A673 (cell line): ENCODE measurements at regions not wholly inside any gene's neighbourhood (a gene's known extent, or its start where the extent isn't known, plus 50 kb on each side); places are given as distances from the start of the nearest gene placed in this dataset.

ENCODE experiments used
- BruUV-seq: library from RNA; stranded (reverse); fragments of 400-500 nt; replicated peaks from 2 replicates; lab custom pipeline; 2021; lab: Mats Ljungman, UMichigan
- CTCF ChIA-PET: fragments of 300-600 bp; sonication (Branson Sonifier 250); formaldehyde crosslinking; loops from one replicate; lab custom pipeline; 2022; ENCODE audit warnings: antibody characterized with exemption; lab: Charles Lee
- POLR2A ChIA-PET: fragments of 300-600 bp; sonication (Branson Sonifier 250); formaldehyde crosslinking; loops from one replicate; lab custom pipeline; 2022; ENCODE audit warnings: antibody characterized with exemption; ENCODE audit not compliant: low non-redundant PET; lab: Charles Lee
- DNase-seq: peaks from one replicate; pipeline ENCODE4 v3.0.0-alpha.2; 2015; ENCODE audit warnings: low spot score
- H3K27ac ChIP-seq: fragments of 200-600 bp; sonication (generic); 2 replicates; pipeline ENCODE4 v1.5.1; 2016; ENCODE audit warnings: mixed run types, low read depth, mild to moderate bottlenecking, mixed read lengths, antibody characterized with exemption, low read length; ENCODE audit not compliant: poor library complexity, severe bottlenecking
- H3K27me3 ChIP-seq: fragments of 200-600 bp; sonication (generic); replicated peaks from 2 replicates; pipeline ENCODE4 v1.6.1; 2017; ENCODE audit warnings: mixed run types, low read depth, mild to moderate bottlenecking, mixed read lengths, antibody characterized with exemption, low read length; ENCODE audit not compliant: insufficient read depth, poor library complexity
- H3K36me3 ChIP-seq: fragments of 200-600 bp; sonication (generic); 2 replicates; pipeline ENCODE4 v1.6.1; 2016; ENCODE audit warnings: mixed run types, mild to moderate bottlenecking, mixed read lengths, antibody characterized with exemption, low read length; ENCODE audit not compliant: insufficient read depth, poor library complexity, severe bottlenecking
- H3K4me1 ChIP-seq: fragments of 200-600 bp; sonication (generic); 2 replicates; pipeline ENCODE4 v1.6.1; 2017; ENCODE audit warnings: mixed run types, mild to moderate bottlenecking, mixed read lengths, antibody characterized with exemption, low read length; ENCODE audit not compliant: insufficient read depth, poor library complexity, severe bottlenecking
- H3K4me3 ChIP-seq: fragments of 200-600 bp; sonication (generic); 2 replicates; pipeline ENCODE4 v1.5.1; 2016; ENCODE audit warnings: low read depth, mixed run types, mild to moderate bottlenecking, mixed read lengths, low read length; ENCODE audit not compliant: poor library complexity, severe bottlenecking
- H3K9me3 ChIP-seq: fragments of 200-600 bp; sonication (generic); 2 replicates; pipeline ENCODE4 v1.6.1; 2016; ENCODE audit warnings: mixed run types, low read depth, mild to moderate bottlenecking, mixed read lengths, antibody characterized with exemption, low read length; ENCODE audit not compliant: poor library complexity, severe bottlenecking
- EZH2 ChIP-seq: fragments of 200-600 bp; sonication (generic); IDR thresholded peaks from 2 replicates; pipeline ENCODE4 v1.6.1; 2017; ENCODE audit warnings: borderline replicate concordance, low read depth, mild to moderate bottlenecking, mixed read lengths, antibody characterized with exemption, low read length; ENCODE audit not compliant: poor library complexity, severe bottlenecking
- intact Hi-C: fragments of 100-400 bp; cut with micrococcal nuclease; formaldehyde crosslinking; loops from one replicate; pipeline ENCODE4 v1.10.0; 2022; ENCODE audit not compliant: unreplicated experiment
- TF ChIP-seq, protein P1 (sequence below): fragments of 300-800, 200-600 bp; sonication (generic); conservative IDR thresholded peaks from 2 replicates; pipeline ENCODE4 v1.5.1; 2017; ENCODE audit warnings: low read depth, mild to moderate bottlenecking, antibody characterized with exemption, low read length, moderate library complexity, mixed read lengths

DNA sequence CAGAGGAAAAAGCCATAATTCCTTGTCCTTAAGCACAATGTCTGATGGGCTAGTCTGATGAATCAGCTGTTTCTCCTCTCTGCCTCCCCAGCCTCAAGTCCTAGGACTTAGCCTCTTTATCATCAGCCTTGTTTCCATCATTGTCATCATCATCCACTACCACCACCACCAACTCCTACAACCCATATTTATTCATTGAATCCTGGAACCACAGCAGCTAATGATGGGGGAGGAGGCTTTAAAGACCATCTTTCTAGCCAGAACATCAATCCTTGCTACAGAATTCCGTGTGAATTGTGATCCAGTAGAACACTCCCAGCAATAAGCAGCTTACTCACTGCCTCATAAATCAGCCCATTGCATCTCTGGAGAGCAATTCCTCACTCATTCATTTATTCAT lies 97.6 kb upstream of the TMEM132E start:
- H3K9me3 ChIP-seq: no peaks in the 10 kb centered on the region
- ChIA-PET CTCF (no interaction called here), POLR2A (no interaction called here)
- H3K27me3 ChIP-seq: peaks cover 6% of the 10 kb centered on the region
- TF ChIP-seq EZH2: no peak
- TF ChIP-seq, protein P1, sequence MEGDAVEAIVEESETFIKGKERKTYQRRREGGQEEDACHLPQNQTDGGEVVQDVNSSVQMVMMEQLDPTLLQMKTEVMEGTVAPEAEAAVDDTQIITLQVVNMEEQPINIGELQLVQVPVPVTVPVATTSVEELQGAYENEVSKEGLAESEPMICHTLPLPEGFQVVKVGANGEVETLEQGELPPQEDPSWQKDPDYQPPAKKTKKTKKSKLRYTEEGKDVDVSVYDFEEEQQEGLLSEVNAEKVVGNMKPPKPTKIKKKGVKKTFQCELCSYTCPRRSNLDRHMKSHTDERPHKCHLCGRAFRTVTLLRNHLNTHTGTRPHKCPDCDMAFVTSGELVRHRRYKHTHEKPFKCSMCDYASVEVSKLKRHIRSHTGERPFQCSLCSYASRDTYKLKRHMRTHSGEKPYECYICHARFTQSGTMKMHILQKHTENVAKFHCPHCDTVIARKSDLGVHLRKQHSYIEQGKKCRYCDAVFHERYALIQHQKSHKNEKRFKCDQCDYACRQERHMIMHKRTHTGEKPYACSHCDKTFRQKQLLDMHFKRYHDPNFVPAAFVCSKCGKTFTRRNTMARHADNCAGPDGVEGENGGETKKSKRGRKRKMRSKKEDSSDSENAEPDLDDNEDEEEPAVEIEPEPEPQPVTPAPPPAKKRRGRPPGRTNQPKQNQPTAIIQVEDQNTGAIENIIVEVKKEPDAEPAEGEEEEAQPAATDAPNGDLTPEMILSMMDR: no peak
- H3K27ac ChIP-seq: no peak overlapping the region
- H3K36me3 ChIP-seq: no peaks in the 10 kb centered on the region
- no peak for DNase-seq
- intact Hi-C loops: no loop called here
- no peaks in the 10 kb centered on the region for H3K4me1 ChIP-seq
- no TSS peak for BruUV-seq
- H3K4me3 ChIP-seq: no peak overlapping the region

DNA sequence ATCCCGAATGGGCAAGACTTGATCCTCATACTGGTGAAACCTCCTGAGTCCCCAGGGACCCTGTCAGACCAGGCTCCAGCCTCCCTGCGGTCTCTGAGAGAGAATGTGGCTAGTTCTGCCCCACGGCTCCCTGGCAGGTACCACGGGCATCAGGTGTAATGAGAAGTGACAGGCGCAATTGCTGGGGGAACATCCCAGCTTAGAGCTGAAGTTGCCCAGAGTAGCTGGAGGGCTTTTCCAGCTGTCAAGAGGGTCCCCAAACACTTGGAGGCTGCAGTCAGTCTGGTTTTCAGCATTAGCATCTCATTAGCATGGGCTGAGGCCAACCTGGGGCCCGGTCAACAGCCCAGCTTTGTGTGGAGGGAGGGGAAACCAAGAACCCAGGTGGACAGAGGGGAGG lies 100.0 kb upstream of the TMEM132E start:
- CTCF ChIA-PET: no interaction called here
- intact Hi-C loops: no loop called here
- Histone ChIP-seq H3K4me3 (no peak overlapping the region), H3K36me3 (no peaks in the 10 kb centered on the region), H3K27ac (no peak overlapping the region), H3K9me3 (no peaks in the 10 kb centered on the region), H3K4me1 (no peaks in the 10 kb centered on the region), H3K27me3 (peaks cover 6% of the 10 kb centered on the region)
- DNase-seq: no peak
- BruUV-seq: no TSS peak
- POLR2A ChIA-PET: no interaction called here
- TF ChIP-seq EZH2: no peak
- TF ChIP-seq, protein P1: no peak

DNA sequence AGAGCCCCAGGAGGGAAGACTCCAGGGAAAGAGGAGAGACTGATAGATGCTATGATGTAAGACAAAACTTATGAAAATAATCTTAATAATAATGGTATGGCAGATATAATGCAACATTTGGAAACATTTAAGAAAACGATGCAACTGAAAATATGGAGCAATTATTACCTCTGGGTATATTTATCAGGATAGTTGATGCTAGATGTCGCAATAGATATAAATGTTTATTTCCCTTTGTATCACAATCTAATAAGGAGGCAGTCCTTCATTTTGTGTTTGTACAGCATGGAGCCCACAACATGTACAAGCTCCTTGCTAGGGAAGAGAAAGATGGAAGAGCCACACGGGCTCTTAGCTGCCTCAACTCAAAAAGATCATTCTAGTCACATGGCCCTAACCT lies 101.1 kb upstream of the TMEM132E start:
- no peak for TF ChIP-seq EZH2
- TF ChIP-seq, protein P1: no peak
- no peak for DNase-seq
- ChIA-PET CTCF (no interaction called here), POLR2A (no interaction called here)
- Histone ChIP-seq H3K4me1 (no peaks in the 10 kb centered on the region), H3K27ac (no peak overlapping the region), H3K36me3 (no peaks in the 10 kb centered on the region), H3K4me3 (no peak overlapping the region), H3K9me3 (no peaks in the 10 kb centered on the region), H3K27me3 (peaks cover 6% of the 10 kb centered on the region)
- no TSS peak for BruUV-seq
- intact Hi-C loops: no loop called here
